ENCODE measurements at regions not wholly inside any gene's neighbourhood (a gene's known extent, or its start where the extent isn't known, plus 50 kb on each side); places are given as distances from the start of the nearest gene placed in this dataset.
A peak's percentile ranks its signal among the peaks of the same experiment; 100 is the strongest.
"Not testable (repeated sequence)": the region's sequence is repeated elsewhere in the genome, so short reads cannot be mapped to it uniquely, and the experiment has no call there.

GRCh38 chr20:25867776-25868649, 171.4 kb upstream of the ZNF337 start:
- TF ChIP-seq CTCF (IDR thresholded peaks at IDR 0.05): no peak
- DNase-seq (ENCODE audit: low spot score) (no peak), ATAC-seq (ENCODE audit: low FRiP score) (peak; percentile 78)

- not testable (repeated sequence) for ATAC-seq (ENCODE audit: low FRiP score)
These were observed 170.5 kb upstream of the ZNF337 start for GRCh38 chr20:25867015-25867775.

GRCh38 chr20:25865715-25866656, 169.3 kb upstream of the ZNF337 start:
- no peak for TF ChIP-seq CTCF (IDR thresholded peaks at IDR 0.05)
- DNase-seq (ENCODE audit: low spot score): no peak
- ATAC-seq (ENCODE audit: low FRiP score): no peak

More at GRCh38 chr20:25867015-25867775, 170.5 kb upstream of the ZNF337 start:
- not testable (repeated sequence) for DNase-seq (ENCODE audit: low spot score)

- ATAC-seq (ENCODE audit: low FRiP score); DNase-seq (ENCODE audit: low spot score): not testable (repeated sequence)
These were observed 168.5 kb upstream of the ZNF337 start for GRCh38 chr20:25864963-25865714.

- no peak for TF ChIP-seq CTCF (IDR thresholded peaks at IDR 0.05)
- DNase-seq (ENCODE audit: low spot score) (no peak), ATAC-seq (ENCODE audit: low FRiP score) (no peak)
These were observed 167.8 kb upstream of the ZNF337 start for GRCh38 chr20:25864326-25864962.

GRCh38 chr20:25863536-25864325, 167.1 kb upstream of the ZNF337 start:
- ATAC-seq (ENCODE audit: low FRiP score) (no peak), DNase-seq (ENCODE audit: low spot score) (no peak)
- TF ChIP-seq CTCF (IDR thresholded peaks at IDR 0.05): no peak

GRCh38 chr20:25862967-25863530, 166.4 kb upstream of the ZNF337 start:
- DNase-seq (ENCODE audit: low spot score) (peak; percentile 54), ATAC-seq (ENCODE audit: low FRiP score) (peak; percentile 61)

All from omental fat pad (tissue), 3 donors.